ENCODE measurements at regions not wholly inside any gene's neighbourhood (a gene's known extent, or its start where the extent isn't known, plus 50 kb on each side); places are given as distances from the start of the nearest gene placed in this dataset.

DNA sequence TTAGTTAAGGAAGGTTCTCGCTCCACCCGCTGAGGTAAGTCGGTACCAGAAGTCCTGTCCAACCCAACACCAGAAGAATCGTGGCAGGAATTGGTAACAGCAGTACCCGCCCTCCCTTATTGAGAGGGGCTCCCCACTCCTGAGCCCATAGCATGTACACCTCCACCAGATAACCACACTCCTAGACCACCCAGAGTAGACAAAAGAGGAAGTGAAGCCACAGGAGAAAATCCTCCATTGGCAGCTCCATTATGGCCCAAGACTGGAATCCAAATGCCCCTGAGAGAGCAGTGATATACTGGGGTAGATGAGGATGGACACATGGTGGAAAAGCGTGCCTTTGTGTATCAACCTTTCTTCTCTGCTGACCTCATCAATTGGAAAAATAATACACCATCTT lies 106.1 kb upstream of the EPB41L4A start:
- intact Hi-C loops (cut with DNase I) = loop anchor here (10.0 kb wide), 1 partner anchor 340 kb away; no protein-coding TSS in a partner anchor
- H3K9me3 ChIP-seq = no peaks in the 10 kb centered on the region
- no peaks in the 10 kb centered on the region for H3K36me3 ChIP-seq
- H3K27ac ChIP-seq = no peak overlapping the region
- TF ChIP-seq, protein P1, sequence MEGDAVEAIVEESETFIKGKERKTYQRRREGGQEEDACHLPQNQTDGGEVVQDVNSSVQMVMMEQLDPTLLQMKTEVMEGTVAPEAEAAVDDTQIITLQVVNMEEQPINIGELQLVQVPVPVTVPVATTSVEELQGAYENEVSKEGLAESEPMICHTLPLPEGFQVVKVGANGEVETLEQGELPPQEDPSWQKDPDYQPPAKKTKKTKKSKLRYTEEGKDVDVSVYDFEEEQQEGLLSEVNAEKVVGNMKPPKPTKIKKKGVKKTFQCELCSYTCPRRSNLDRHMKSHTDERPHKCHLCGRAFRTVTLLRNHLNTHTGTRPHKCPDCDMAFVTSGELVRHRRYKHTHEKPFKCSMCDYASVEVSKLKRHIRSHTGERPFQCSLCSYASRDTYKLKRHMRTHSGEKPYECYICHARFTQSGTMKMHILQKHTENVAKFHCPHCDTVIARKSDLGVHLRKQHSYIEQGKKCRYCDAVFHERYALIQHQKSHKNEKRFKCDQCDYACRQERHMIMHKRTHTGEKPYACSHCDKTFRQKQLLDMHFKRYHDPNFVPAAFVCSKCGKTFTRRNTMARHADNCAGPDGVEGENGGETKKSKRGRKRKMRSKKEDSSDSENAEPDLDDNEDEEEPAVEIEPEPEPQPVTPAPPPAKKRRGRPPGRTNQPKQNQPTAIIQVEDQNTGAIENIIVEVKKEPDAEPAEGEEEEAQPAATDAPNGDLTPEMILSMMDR (IDR thresholded peaks at IDR 0.05) = no peak
- TF ChIP-seq POLR2AphosphoS5 (IDR thresholded peaks at IDR 0.05) (no peak), POLR2A (IDR thresholded peaks at IDR 0.05) (no peak)
- no peak overlapping the region for H3K4me3 ChIP-seq
- no peaks in the 10 kb centered on the region for H3K4me1 ChIP-seq (replicated peaks)
- WGBS = 90% methylated on average over 6 of the region's 6 CpGs
- no peak for DNase-seq (ENCODE audit: low spot score)
- H3K27me3 ChIP-seq (replicated peaks; ENCODE audit: insufficient read depth) = no peaks in the 10 kb centered on the region

DNA sequence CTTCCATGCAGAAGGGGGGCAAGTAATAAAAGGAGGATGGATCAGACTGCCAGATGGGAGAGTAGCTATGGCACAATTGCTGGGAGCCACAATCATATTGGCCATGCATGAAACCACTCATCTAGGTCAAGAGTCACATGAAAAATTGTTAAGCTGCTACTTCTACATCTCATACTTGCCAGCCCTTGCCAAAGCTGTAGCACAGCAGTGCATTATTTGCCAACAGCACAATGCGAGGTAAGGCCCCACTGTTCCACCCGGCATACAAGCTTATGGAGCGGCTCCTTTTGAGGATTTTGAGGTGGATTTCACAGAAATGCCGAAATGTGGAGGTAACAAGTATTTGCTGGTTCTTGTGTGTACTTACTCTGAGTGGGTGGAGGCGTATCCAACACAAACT lies 109.9 kb upstream of the EPB41L4A start:
- Histone ChIP-seq H3K4me1 (replicated peaks) (no peaks in the 10 kb centered on the region), H3K27ac (no peak overlapping the region), H3K27me3 (replicated peaks; ENCODE audit: insufficient read depth) (no peaks in the 10 kb centered on the region), H3K4me3 (no peak overlapping the region), H3K36me3 (no peaks in the 10 kb centered on the region), H3K9me3 (no peaks in the 10 kb centered on the region)
- intact Hi-C loops (cut with DNase I) = loop anchor here (10.0 kb wide), 1 partner anchor 344 kb away; no protein-coding TSS in a partner anchor
- TF ChIP-seq POLR2AphosphoS5 (IDR thresholded peaks at IDR 0.05) (no peak), POLR2A (IDR thresholded peaks at IDR 0.05) (no peak)
- TF ChIP-seq, protein P1 (IDR thresholded peaks at IDR 0.05) = no peak
- DNase-seq (ENCODE audit: low spot score) = no peak
- WGBS = 90% methylated on average over 5 of the region's 5 CpGs

DNA sequence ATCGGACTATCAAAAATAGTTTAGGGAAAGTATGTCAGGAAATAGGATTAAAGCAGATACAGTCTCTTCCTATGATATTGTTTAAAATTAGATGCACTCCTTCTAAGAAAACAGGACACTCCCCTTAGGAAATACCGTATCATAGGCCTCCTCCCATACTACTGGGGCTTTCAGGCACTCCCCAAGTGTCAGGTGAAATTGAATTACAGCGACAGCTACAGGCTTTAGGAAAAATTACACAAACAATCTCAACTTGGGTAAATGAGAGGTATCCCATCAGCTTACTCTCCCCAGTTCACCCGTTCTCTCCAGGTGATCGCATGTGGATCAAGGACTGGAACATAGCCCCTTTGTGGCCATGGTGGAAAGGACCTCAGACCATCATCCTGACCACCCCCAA lies 110.4 kb upstream of the EPB41L4A start:
- WGBS = 40% methylated on average over 5 of the region's 5 CpGs
- no peaks in the 10 kb centered on the region for H3K9me3 ChIP-seq

DNA sequence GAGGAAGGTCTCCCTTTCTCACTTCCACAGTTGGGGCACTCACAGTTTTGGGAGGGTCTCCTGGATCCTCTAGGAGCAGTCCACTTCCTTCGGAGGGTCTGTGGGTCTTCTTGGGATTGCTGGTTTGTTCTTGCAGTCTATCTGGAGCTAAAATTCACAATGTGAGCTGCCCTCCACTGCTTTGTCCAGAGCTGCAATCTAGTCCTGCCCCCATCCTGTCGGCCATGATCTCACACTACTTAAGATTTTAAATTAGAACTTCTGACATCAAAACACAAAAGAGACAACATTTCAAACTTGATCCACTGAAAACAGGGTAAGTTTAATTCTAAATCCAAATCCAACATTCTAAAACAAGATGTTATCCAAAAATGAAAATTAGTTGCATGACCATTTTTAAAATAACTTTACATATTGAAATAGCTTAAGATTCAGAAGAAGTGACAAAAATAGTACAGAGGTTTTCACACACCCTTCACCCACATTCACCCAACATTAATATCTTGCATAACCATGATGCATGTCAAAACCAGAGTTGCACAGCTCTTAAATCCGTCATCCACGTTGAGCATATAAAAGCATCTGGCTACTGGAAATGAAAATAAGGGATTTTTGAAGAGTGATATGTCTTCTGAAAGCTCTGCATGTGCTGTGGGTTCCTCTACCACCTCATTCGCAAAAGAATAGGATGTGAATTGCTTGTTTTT lies 113.7 kb upstream of the EPB41L4A start:
- intact Hi-C loops (cut with DNase I) = no loop called here
- no peaks in the 10 kb centered on the region for H3K4me1 ChIP-seq (replicated peaks)
- no peaks in the 10 kb centered on the region for H3K27me3 ChIP-seq (replicated peaks; ENCODE audit: insufficient read depth)
- no peaks in the 10 kb centered on the region for H3K36me3 ChIP-seq
- H3K4me3 ChIP-seq = no peak overlapping the region
- H3K9me3 ChIP-seq = no peaks in the 10 kb centered on the region
- 79% methylated on average over 5 of the region's 5 CpGs for WGBS
- no peak overlapping the region for H3K27ac ChIP-seq
- no peak for DNase-seq (ENCODE audit: low spot score)
- TF ChIP-seq POLR2AphosphoS5 (IDR thresholded peaks at IDR 0.05) (no peak), POLR2A (IDR thresholded peaks at IDR 0.05) (no peak)
- TF ChIP-seq, protein P1 (IDR thresholded peaks at IDR 0.05) = no peak

More for the DNA sequence above, 110.4 kb upstream of the EPB41L4A start:
- H3K4me1 ChIP-seq (replicated peaks) = no peaks in the 10 kb centered on the region
- H3K27me3 ChIP-seq (replicated peaks; ENCODE audit: insufficient read depth) = no peaks in the 10 kb centered on the region
- H3K27ac ChIP-seq = no peak overlapping the region
- intact Hi-C loops (cut with DNase I) = loop anchor here (10.0 kb wide), 1 partner anchor 345 kb away; no protein-coding TSS in a partner anchor
- TF ChIP-seq, protein P1 (IDR thresholded peaks at IDR 0.05) = peak in 2 of 4 experiments; percentile 28 to 46
- no peak for TF ChIP-seq POLR2AphosphoS5 (IDR thresholded peaks at IDR 0.05)
- H3K4me3 ChIP-seq = no peak overlapping the region
- DNase-seq (ENCODE audit: low spot score) = no peak
- no peaks in the 10 kb centered on the region for H3K36me3 ChIP-seq

DNA sequence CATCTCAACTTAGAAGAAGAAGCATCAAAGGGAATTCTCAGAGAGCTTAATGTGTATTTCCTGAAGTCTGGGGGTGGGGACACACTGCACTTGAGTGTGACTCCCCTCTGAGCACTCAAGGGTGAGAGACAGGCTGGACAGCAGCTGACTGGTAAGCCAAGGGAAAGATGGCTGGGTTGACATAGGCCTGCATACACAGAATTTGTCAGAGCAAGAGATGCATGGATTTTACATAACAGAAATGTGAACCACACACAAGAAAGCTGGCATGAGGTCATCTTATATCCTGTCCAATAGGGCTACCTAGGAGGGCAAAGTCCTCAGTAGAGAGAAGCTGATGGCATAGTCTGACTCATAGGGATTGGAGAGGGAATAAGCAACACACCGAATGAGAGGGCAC lies 114.3 kb upstream of the EPB41L4A start:
- Histone ChIP-seq H3K27ac (no peak overlapping the region), H3K36me3 (no peaks in the 10 kb centered on the region), H3K4me1 (replicated peaks) (no peaks in the 10 kb centered on the region), H3K27me3 (replicated peaks; ENCODE audit: insufficient read depth) (no peaks in the 10 kb centered on the region), H3K4me3 (no peak overlapping the region), H3K9me3 (no peaks in the 10 kb centered on the region)
- TF ChIP-seq, protein P1 (IDR thresholded peaks at IDR 0.05) = no peak
- TF ChIP-seq POLR2A (IDR thresholded peaks at IDR 0.05) (no peak), POLR2AphosphoS5 (IDR thresholded peaks at IDR 0.05) (no peak)
- intact Hi-C loops (cut with DNase I) = no loop called here
- WGBS = 0% methylated on average over 1 of the region's 1 CpG
- no peak for DNase-seq (ENCODE audit: low spot score)

Data from prostate gland (tissue), 2 donors.